Right atrium auricular region (tissue), 2 donors: ENCODE measurements at regions not wholly inside any gene's neighbourhood (a gene's known extent, or its start where the extent isn't known, plus 50 kb on each side); places are given as distances from the start of the nearest gene placed in this dataset.

Source experiments
- DNase-seq: peaks from one replicate; pipeline ENCODE4 v3.0.0-alpha.2; 2019; ENCODE audit warnings: low spot score
- H3K27ac ChIP-seq, 2 donors: fragments of 200-600 bp; sonication (generic); 1 replicate in 1 of 2; 2 replicates in 1 of 2; pipeline ENCODE4 v1.5.1; 2016 to 2019
- H3K27me3 ChIP-seq, 2 donors: fragments of 200-600 bp; sonication (generic); one replicate each; pipeline versions ENCODE4 v1.5.1 to v1.6.0; 2017 to 2019
- H3K36me3 ChIP-seq: fragments of 200-600 bp; sonication (generic); one replicate; pipeline ENCODE4 v1.5.1; 2016
- H3K4me1 ChIP-seq, 2 donors: fragments of 200-600 bp; sonication (generic); one replicate each; pipeline versions ENCODE4 v1.5.1 to v1.6.0; 2017 to 2019
- H3K4me3 ChIP-seq, 2 donors: fragments of 200-600 bp; sonication (generic); 1 replicate in 1 of 2; 2 replicates in 1 of 2; pipeline ENCODE4 v1.5.1; 2017 to 2019; ENCODE audit warnings: mild to moderate bottlenecking in 1 of 2, moderate library complexity in 1 of 2
- H3K9me3 ChIP-seq, 2 donors: fragments of 200-600 bp; sonication (generic); one replicate each; pipeline ENCODE4 v1.5.1; 2019
- CTCF ChIP-seq, 2 donors: fragments of 200-600 bp; sonication (generic); IDR thresholded peaks; one replicate each; pipeline ENCODE4 v1.5.1; 2019; ENCODE audit warnings: antibody characterized with exemption in 2 of 2

- Histone ChIP-seq H3K4me3 (no peak overlapping the region), H3K27ac (no peak overlapping the region), H3K9me3 (no peaks in the 10 kb centered on the region), H3K4me1 (no peaks in the 10 kb centered on the region), H3K27me3 (no peaks in the 10 kb centered on the region), H3K36me3 (no peaks in the 10 kb centered on the region)
- DNase-seq, result no peak
- TF ChIP-seq CTCF (IDR thresholded peaks at IDR 0.05), result no peak
Measured at GRCh38 chr6:120010075-120010474, 660.5 kb upstream of the MAN1A1 start.

- H3K27me3 ChIP-seq, result no peaks in the 10 kb centered on the region
- DNase-seq, result no peak
- no peak for TF ChIP-seq CTCF (IDR thresholded peaks at IDR 0.05)
- H3K4me1 ChIP-seq, result no peaks in the 10 kb centered on the region
- H3K36me3 ChIP-seq, result no peaks in the 10 kb centered on the region
- no peak overlapping the region for H3K27ac ChIP-seq
- H3K4me3 ChIP-seq, result no peak overlapping the region
- H3K9me3 ChIP-seq, result no peaks in the 10 kb centered on the region
Measured at GRCh38 chr6:120005292-120005976, 655.9 kb upstream of the MAN1A1 start.

- Histone ChIP-seq H3K27me3 (no peaks in the 10 kb centered on the region), H3K4me1 (no peaks in the 10 kb centered on the region), H3K27ac (no peak overlapping the region), H3K4me3 (no peak overlapping the region), H3K9me3 (no peaks in the 10 kb centered on the region), H3K36me3 (no peaks in the 10 kb centered on the region)
- DNase-seq, result no peak
- no peak for TF ChIP-seq CTCF (IDR thresholded peaks at IDR 0.05)
Measured at GRCh38 chr6:119986934-119987549, 637.5 kb upstream of the MAN1A1 start.

GRCh38 chr6:119985952-119986736 lies 636.6 kb upstream of the MAN1A1 start:
- DNase-seq, result no peak
- no peaks in the 10 kb centered on the region for H3K4me1 ChIP-seq
- H3K27me3 ChIP-seq, result no peaks in the 10 kb centered on the region
- no peaks in the 10 kb centered on the region for H3K9me3 ChIP-seq
- TF ChIP-seq CTCF (IDR thresholded peaks at IDR 0.05), result no peak
- H3K4me3 ChIP-seq, result no peak overlapping the region
- no peak overlapping the region for H3K27ac ChIP-seq
- no peaks in the 10 kb centered on the region for H3K36me3 ChIP-seq

- H3K4me1 ChIP-seq, result no peaks in the 10 kb centered on the region
- no peaks in the 10 kb centered on the region for H3K27me3 ChIP-seq
- no peak overlapping the region for H3K27ac ChIP-seq
- H3K36me3 ChIP-seq, result no peaks in the 10 kb centered on the region
- TF ChIP-seq CTCF (IDR thresholded peaks at IDR 0.05), result no peak
- no peaks in the 10 kb centered on the region for H3K9me3 ChIP-seq
- H3K4me3 ChIP-seq, result no peak overlapping the region
- no peak for DNase-seq
Measured at GRCh38 chr6:119980802-119981201, 631.2 kb upstream of the MAN1A1 start.
